H9 (cell line): ENCODE measurements at regions not wholly inside any gene's neighbourhood (a gene's known extent, or its start where the extent isn't known, plus 50 kb on each side); places are given as distances from the start of the nearest gene placed in this dataset.

ENCODE experiments used
- DNase-seq: peaks from one replicate; pipeline ENCODE4 v3.0.0-alpha.2; 2017
- H2AFZ ChIP-seq: one replicate; pipeline ENCODE4 v1.6.1; 2013; ENCODE audit warnings: mild to moderate bottlenecking, low read length, control low read depth, moderate library complexity
- H2AK5ac ChIP-seq: 2 replicates; pipeline ENCODE4 v1.6.1; 2013; ENCODE audit warnings: low read length, control low read depth, mixed read lengths; ENCODE audit not compliant: insufficient read length
- H2BK120ac ChIP-seq: one replicate; pipeline ENCODE4 v1.6.1; 2013; ENCODE audit warnings: low read depth, mild to moderate bottlenecking, low read length, control low read depth, inconsistent platforms; ENCODE audit not compliant: poor library complexity, severe bottlenecking
- H2BK12ac ChIP-seq: 2 replicates; pipeline ENCODE4 v1.6.1; 2013; ENCODE audit warnings: low read length, control low read depth, mixed read lengths, low read depth; ENCODE audit not compliant: insufficient read length
- H2BK15ac ChIP-seq: 2 replicates; pipeline ENCODE4 v1.6.1; 2013; ENCODE audit warnings: low read depth, low read length, control low read depth
- H2BK20ac ChIP-seq: one replicate; pipeline ENCODE4 v1.6.1; 2013; ENCODE audit warnings: low read depth, mild to moderate bottlenecking, low read length, control low read depth, inconsistent platforms; ENCODE audit not compliant: poor library complexity, severe bottlenecking
- H2BK5ac ChIP-seq: 2 replicates; pipeline ENCODE4 v1.6.1; 2013; ENCODE audit warnings: low read length, control low read depth, mixed read lengths; ENCODE audit not compliant: insufficient read length
- H3K14ac ChIP-seq: 2 replicates; pipeline ENCODE4 v1.6.1; 2013; ENCODE audit warnings: low read length, control low read depth; ENCODE audit not compliant: insufficient read depth
- H3K18ac ChIP-seq: 2 replicates; pipeline ENCODE4 v1.6.1; 2013; ENCODE audit warnings: low read depth, mild to moderate bottlenecking, mixed read lengths, low read length, control low read depth; ENCODE audit not compliant: insufficient read length
- H3K23ac ChIP-seq: 2 replicates; pipeline ENCODE4 v1.6.1; 2013; ENCODE audit warnings: low read length, control low read depth, mixed read lengths, low read depth; ENCODE audit not compliant: insufficient read length
- H3K23me2 ChIP-seq: 2 replicates; pipeline ENCODE4 v1.6.1; 2013; ENCODE audit warnings: low read depth, mild to moderate bottlenecking, mixed read lengths, low read length, control low read depth; ENCODE audit not compliant: insufficient read length, poor library complexity, severe bottlenecking
- H3K27ac ChIP-seq: 2 replicates; pipeline ENCODE4 v1.5.1; 2013; ENCODE audit warnings: low read length, control low read depth, mixed read lengths, low read depth; ENCODE audit not compliant: insufficient read length
- H3K27me3 ChIP-seq: 2 replicates; pipeline ENCODE4 v1.6.1; 2013; ENCODE audit warnings: low read length, control low read depth, inconsistent platforms; ENCODE audit not compliant: insufficient read depth
- H3K4ac ChIP-seq: 2 replicates; pipeline ENCODE4 v1.6.1; 2013; ENCODE audit warnings: low read depth, mild to moderate bottlenecking, control low read depth, inconsistent platforms, low read length, moderate library complexity
- H3K4me1 ChIP-seq: 2 replicates; pipeline ENCODE4 v1.6.1; 2013; ENCODE audit warnings: low read length, control low read depth, inconsistent platforms; ENCODE audit not compliant: insufficient read depth
- H3K4me2 ChIP-seq: 2 replicates; pipeline ENCODE4 v1.6.1; 2013; ENCODE audit warnings: low read length, control low read depth, mixed read lengths; ENCODE audit not compliant: insufficient read length, insufficient read depth
- H3K56ac ChIP-seq: 2 replicates; pipeline ENCODE4 v1.6.1; 2013; ENCODE audit warnings: low read depth, mild to moderate bottlenecking, mixed read lengths, low read length, control low read depth; ENCODE audit not compliant: insufficient read length
- H3K79me1 ChIP-seq: 2 replicates; pipeline ENCODE4 v1.6.1; 2013; ENCODE audit warnings: low read depth, mild to moderate bottlenecking, moderate library complexity, low read length, control low read depth, inconsistent platforms; ENCODE audit not compliant: insufficient read depth, poor library complexity, severe bottlenecking
- H3K79me2 ChIP-seq: 2 replicates; pipeline ENCODE4 v1.6.1; 2013; ENCODE audit warnings: low read length, control low read depth, inconsistent platforms; ENCODE audit not compliant: insufficient read depth
- H3K9ac ChIP-seq: 2 replicates; pipeline ENCODE4 v1.6.1; 2013; ENCODE audit warnings: low read length, control low read depth, mixed read lengths; ENCODE audit not compliant: insufficient read length; ENCODE audit errors: extremely low read depth
- H3K9me3 ChIP-seq: one replicate; pipeline ENCODE4 v1.6.1; 2013; ENCODE audit warnings: low read depth, low read length, inconsistent platforms; ENCODE audit not compliant: control insufficient read depth
- H3T11ph ChIP-seq: one replicate; pipeline ENCODE4 v1.6.1; 2013; ENCODE audit warnings: mild to moderate bottlenecking, low read length, control low read depth, inconsistent platforms
- H4K20me1 ChIP-seq: one replicate; pipeline ENCODE4 v1.6.1; 2013; ENCODE audit not compliant: control insufficient read depth, insufficient read length, insufficient read depth
- H4K5ac ChIP-seq: 2 replicates; pipeline ENCODE4 v1.6.1; 2013; ENCODE audit warnings: low read depth, mild to moderate bottlenecking, mixed read lengths, low read length, control low read depth; ENCODE audit not compliant: insufficient read length
- H4K8ac ChIP-seq: replicated peaks from 2 replicates; pipeline ENCODE4 v1.6.1; 2013; ENCODE audit warnings: low read length, control low read depth, mixed read lengths, low read depth; ENCODE audit not compliant: insufficient read length
- H4K91ac ChIP-seq: 2 replicates; pipeline ENCODE4 v1.6.1; 2013; ENCODE audit warnings: low read depth, mild to moderate bottlenecking, moderate library complexity, mixed read lengths, low read length, control low read depth; ENCODE audit not compliant: insufficient read length
- H3K27ac Mint-ChIP-seq, 3 experiments: 2 replicates in 2 of 3; 3 replicates in 1 of 3; pipeline ENCODE4 v1.8.0; 2020 to 2021; ENCODE audit warnings: mixed read lengths in 3 of 3, mild to moderate bottlenecking in 1 of 3, moderate library complexity in 1 of 3
- H3K27me3 Mint-ChIP-seq: 2 replicates; pipeline ENCODE4 v1.8.0; 2021; ENCODE audit warnings: low read depth, mild to moderate bottlenecking, moderate library complexity, mixed read lengths
- H3K36me3 Mint-ChIP-seq, 3 experiments: 2 replicates in 2 of 3; 3 replicates in 1 of 3; pipeline ENCODE4 v1.8.0; 2020 to 2021; ENCODE audit warnings: low read depth in 3 of 3, mixed read lengths in 3 of 3; ENCODE audit not compliant: insufficient read depth in 1 of 3
- H3K4me1 Mint-ChIP-seq, 2 experiments: 2 replicates each; pipeline ENCODE4 v1.8.0; 2020; ENCODE audit warnings: mixed read lengths in 2 of 2
- H3K4me3 Mint-ChIP-seq, 2 experiments: 2 replicates in 1 of 2; 3 replicates in 1 of 2; pipeline ENCODE4 v1.8.0; 2020 to 2021; ENCODE audit warnings: mild to moderate bottlenecking in 2 of 2, mixed read lengths in 2 of 2, moderate library complexity in 1 of 2
- H3K9me3 Mint-ChIP-seq, 2 experiments: 2 replicates in 1 of 2; 3 replicates in 1 of 2; pipeline ENCODE4 v1.8.0; 2020; ENCODE audit warnings: mild to moderate bottlenecking in 2 of 2, mixed read lengths in 2 of 2, moderate library complexity in 1 of 2
- CTCF ChIP-seq: fragments of 200-600 bp; sonication (generic); conservative IDR thresholded peaks from 3 replicates; pipeline ENCODE4 v1.8.0; 2021; ENCODE audit warnings: antibody characterized with exemption, mild to moderate bottlenecking
- WGBS: extraction: QIAGEN DNeasy Blood & Tissue Kit; methylation state at CpG from one replicate; pipeline ENCODE4 v1.1.7; 2013; ENCODE audit warnings: missing lambda C conversion rate, low lambda C conversion rate, mixed read lengths; ENCODE audit not compliant: insufficient read length; ENCODE audit errors: extremely low coverage; 5-methylcytosine and 5-hydroxymethylcytosine counted together

GRCh38 chr6:40825102-40825501 is 213.9 kb downstream of the UNC5CL start:
- H3K79me2 ChIP-seq, result no peaks in the 10 kb centered on the region
- H4K8ac ChIP-seq, result no peak overlapping the region
- H3T11ph ChIP-seq, result no peak overlapping the region
- no peak for DNase-seq
- Mint-ChIP-seq H3K4me1 (no peaks in the 10 kb centered on the region), H3K36me3 (no peaks in the 10 kb centered on the region), H3K27me3 (peaks cover 7% of the 10 kb centered on the region), H3K9me3 (no peaks in the 10 kb centered on the region; a peak in 1 of 5 replicates), H3K4me3 (no peak overlapping the region), H3K27ac (no peak overlapping the region)
- H3K4me1 ChIP-seq, result no peaks in the 10 kb centered on the region
- no peak overlapping the region for H3K9ac ChIP-seq
- no peaks in the 10 kb centered on the region for H4K20me1 ChIP-seq
- no peak overlapping the region for H3K18ac ChIP-seq
- H3K9me3 ChIP-seq, result no peaks in the 10 kb centered on the region
- no peak overlapping the region for H3K56ac ChIP-seq
- H2AFZ ChIP-seq, result no peak overlapping the region
- H4K91ac ChIP-seq, result no peak overlapping the region
- no peak overlapping the region for H2AK5ac ChIP-seq
- no peak overlapping the region for H2BK20ac ChIP-seq
- no peaks in the 10 kb centered on the region for H3K27me3 ChIP-seq
- H3K14ac ChIP-seq, result no peak overlapping the region
- H3K79me1 ChIP-seq, result no peaks in the 10 kb centered on the region
- H3K27ac ChIP-seq, result no peak overlapping the region
- WGBS, result no CpG with 5 or more reads among the region's 2 CpGs
- no peak overlapping the region for H2BK12ac ChIP-seq
- H4K5ac ChIP-seq, result no peak overlapping the region
- H3K23me2 ChIP-seq, result no peaks in the 10 kb centered on the region
- no peak overlapping the region for H2BK120ac ChIP-seq
- H2BK15ac ChIP-seq, result no peak overlapping the region
- no peak overlapping the region for H3K23ac ChIP-seq
- no peak overlapping the region for H3K4me2 ChIP-seq
- H2BK5ac ChIP-seq, result no peak overlapping the region
- no peak overlapping the region for H3K4ac ChIP-seq
- TF ChIP-seq CTCF, result no peak
